Right lobe of liver (tissue), 4 donors: ENCODE measurements at regions not wholly inside any gene's neighbourhood (a gene's known extent, or its start where the extent isn't known, plus 50 kb on each side); places are given as distances from the start of the nearest gene placed in this dataset.
"Not testable (repeated sequence)": the region's sequence is repeated elsewhere in the genome, so short reads cannot be mapped to it uniquely, and the experiment has no call there.

Experiments used
- CTCF ChIP-seq, 4 donors: fragments of 200-600 bp in 3 of 4; fragments of 450-650 bp in 1 of 4; IDR thresholded peaks; one replicate each; pipeline versions ENCODE4 v1.5.1 to v1.8.0; 2016 to 2022; ENCODE audit warnings: antibody characterized with exemption in 4 of 4, mild to moderate bottlenecking in 2 of 4
- POLR2A ChIP-seq: fragments of 450-650 bp; IDR thresholded peaks from one replicate; pipeline ENCODE4 v1.6.1; 2017; ENCODE audit warnings: antibody characterized with exemption, mild to moderate bottlenecking
- donor health status: DM: no; HTN: no; CAD: no.
- donor health status: DM: no; HTN: no; CAD: no.
- donor health status: DM: no; HTN: yes; CAD: no.

- TF ChIP-seq POLR2A; CTCF (IDR thresholded peaks at IDR 0.05): not testable (repeated sequence)
Observed at GRCh38 chr4:116151371-116151770, 934.0 kb downstream of the TRAM1L1 start.
